ENCODE measurements at regions not wholly inside any gene's neighbourhood (a gene's known extent, or its start where the extent isn't known, plus 50 kb on each side); places are given as distances from the start of the nearest gene placed in this dataset.

- H3K27ac ChIP-seq = no peak overlapping the region
- no peaks in the 10 kb centered on the region for H3K27me3 ChIP-seq (replicated peaks)
- no peaks in the 10 kb centered on the region for H3K36me3 ChIP-seq (replicated peaks)
- no peak overlapping the region for H3K4me3 ChIP-seq (ENCODE audit: low read depth, low read length)
- DNase-seq = peak; percentile 19
- in situ Hi-C loops (cut with HindIII; ENCODE audit: low pct_ligation_motif_present, low sequenced_read_pairs) = no loop called here
- TF ChIP-seq, protein P1, sequence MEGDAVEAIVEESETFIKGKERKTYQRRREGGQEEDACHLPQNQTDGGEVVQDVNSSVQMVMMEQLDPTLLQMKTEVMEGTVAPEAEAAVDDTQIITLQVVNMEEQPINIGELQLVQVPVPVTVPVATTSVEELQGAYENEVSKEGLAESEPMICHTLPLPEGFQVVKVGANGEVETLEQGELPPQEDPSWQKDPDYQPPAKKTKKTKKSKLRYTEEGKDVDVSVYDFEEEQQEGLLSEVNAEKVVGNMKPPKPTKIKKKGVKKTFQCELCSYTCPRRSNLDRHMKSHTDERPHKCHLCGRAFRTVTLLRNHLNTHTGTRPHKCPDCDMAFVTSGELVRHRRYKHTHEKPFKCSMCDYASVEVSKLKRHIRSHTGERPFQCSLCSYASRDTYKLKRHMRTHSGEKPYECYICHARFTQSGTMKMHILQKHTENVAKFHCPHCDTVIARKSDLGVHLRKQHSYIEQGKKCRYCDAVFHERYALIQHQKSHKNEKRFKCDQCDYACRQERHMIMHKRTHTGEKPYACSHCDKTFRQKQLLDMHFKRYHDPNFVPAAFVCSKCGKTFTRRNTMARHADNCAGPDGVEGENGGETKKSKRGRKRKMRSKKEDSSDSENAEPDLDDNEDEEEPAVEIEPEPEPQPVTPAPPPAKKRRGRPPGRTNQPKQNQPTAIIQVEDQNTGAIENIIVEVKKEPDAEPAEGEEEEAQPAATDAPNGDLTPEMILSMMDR (IDR thresholded peaks at IDR 0.05; ENCODE audit: low read depth, low read length, missing control alignments) = no peak
Measured at GRCh38 chr5:105849701-105850100, 1821.0 kb downstream of the EFNA5 start.

GRCh38 chr5:105840800-105841199, 1829.9 kb downstream of the EFNA5 start:
- DNase-seq = peak; percentile 6
- no peaks in the 10 kb centered on the region for H3K27me3 ChIP-seq (replicated peaks)
- H3K27ac ChIP-seq = no peak overlapping the region
- no peaks in the 10 kb centered on the region for H3K36me3 ChIP-seq (replicated peaks)
- H3K4me3 ChIP-seq (ENCODE audit: low read depth, low read length) = no peak overlapping the region
- in situ Hi-C loops (cut with HindIII; ENCODE audit: low pct_ligation_motif_present, low sequenced_read_pairs) = no loop called here
- TF ChIP-seq, protein P1 (IDR thresholded peaks at IDR 0.05; ENCODE audit: low read depth, low read length, missing control alignments) = no peak

- TF ChIP-seq, protein P1 (IDR thresholded peaks at IDR 0.05; ENCODE audit: low read depth, low read length, missing control alignments) = no peak
Measured at GRCh38 chr5:105836887-105837286, 1833.8 kb downstream of the EFNA5 start.

GRCh38 chr5:105836268-105836667, 1834.5 kb downstream of the EFNA5 start:
- no peaks in the 10 kb centered on the region for H3K27me3 ChIP-seq (replicated peaks)
- no peaks in the 10 kb centered on the region for H3K36me3 ChIP-seq (replicated peaks)
- DNase-seq = peak; percentile 12
- H3K27ac ChIP-seq = no peak overlapping the region
- TF ChIP-seq, protein P1 (IDR thresholded peaks at IDR 0.05; ENCODE audit: low read depth, low read length, missing control alignments) = no peak
- no peak overlapping the region for H3K4me3 ChIP-seq (ENCODE audit: low read depth, low read length)
- in situ Hi-C loops (cut with HindIII; ENCODE audit: low pct_ligation_motif_present, low sequenced_read_pairs) = no loop called here

More at GRCh38 chr5:105836887-105837286, 1833.8 kb downstream of the EFNA5 start:
- in situ Hi-C loops (cut with HindIII; ENCODE audit: low pct_ligation_motif_present, low sequenced_read_pairs) = no loop called here
- no peaks in the 10 kb centered on the region for H3K27me3 ChIP-seq (replicated peaks)
- H3K4me3 ChIP-seq (ENCODE audit: low read depth, low read length) = no peak overlapping the region
- DNase-seq = no peak
- no peaks in the 10 kb centered on the region for H3K36me3 ChIP-seq (replicated peaks)
- no peak overlapping the region for H3K27ac ChIP-seq

GRCh38 chr5:105828821-105829220, 1841.9 kb downstream of the EFNA5 start:
- H3K27ac ChIP-seq = no peak overlapping the region
- in situ Hi-C loops (cut with HindIII; ENCODE audit: low pct_ligation_motif_present, low sequenced_read_pairs) = no loop called here
- no peak overlapping the region for H3K4me3 ChIP-seq (ENCODE audit: low read depth, low read length)
- TF ChIP-seq, protein P1 (IDR thresholded peaks at IDR 0.05; ENCODE audit: low read depth, low read length, missing control alignments) = no peak
- no peak for DNase-seq
- no peaks in the 10 kb centered on the region for H3K36me3 ChIP-seq (replicated peaks)
- no peaks in the 10 kb centered on the region for H3K27me3 ChIP-seq (replicated peaks)

DNA sequence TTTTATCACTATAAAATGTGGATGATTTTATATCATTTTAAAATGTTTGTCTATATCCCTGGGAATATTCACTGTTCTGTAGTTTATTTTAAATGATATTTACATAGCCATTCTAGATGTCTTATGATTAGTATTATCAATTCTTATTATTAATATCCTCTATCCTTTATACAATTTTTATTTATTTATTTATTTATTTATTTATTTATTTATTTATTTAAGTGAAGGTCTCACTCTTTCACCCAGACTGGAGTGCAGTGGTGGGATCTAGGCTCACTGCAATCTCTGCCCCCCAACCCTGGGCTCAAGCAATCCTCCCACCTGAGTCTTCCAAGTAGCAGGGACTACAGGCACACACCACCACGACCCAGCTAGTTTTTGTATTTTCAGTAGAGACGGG, 1848.9 kb downstream of the EFNA5 start:
- in situ Hi-C loops (cut with HindIII; ENCODE audit: low pct_ligation_motif_present, low sequenced_read_pairs) = no loop called here

More for the DNA sequence above, 1848.9 kb downstream of the EFNA5 start:
- Histone ChIP-seq H3K4me3 (ENCODE audit: low read depth, low read length) (no peak overlapping the region), H3K27me3 (replicated peaks) (no peaks in the 10 kb centered on the region), H3K36me3 (replicated peaks) (no peaks in the 10 kb centered on the region), H3K27ac (no peak overlapping the region)
- TF ChIP-seq, protein P1 (IDR thresholded peaks at IDR 0.05; ENCODE audit: low read depth, low read length, missing control alignments) = no peak
- no peak for DNase-seq
